ENCODE measurements at regions not wholly inside any gene's neighbourhood (a gene's known extent, or its start where the extent isn't known, plus 50 kb on each side); places are given as distances from the start of the nearest gene placed in this dataset.

GRCh38 chr4:135371137-135371536 is 1169.5 kb upstream of the PABPC4L start:
- TF ChIP-seq CTCF (IDR thresholded peaks at IDR 0.05) (no peak), EP300 (IDR thresholded peaks at IDR 0.05) (no peak)

Data from suprapubic skin (tissue), 3 donors.